Keratinocyte (primary cell): ENCODE measurements at regions not wholly inside any gene's neighbourhood (a gene's known extent, or its start where the extent isn't known, plus 50 kb on each side); places are given as distances from the start of the nearest gene placed in this dataset.

Source experiments
- DNase-seq: peaks from one replicate; pipeline ENCODE4 v3.0.0-alpha.2; 2011; ENCODE audit warnings: low read depth, missing footprints, low spot score
- FAIRE-seq: peaks from 2 replicates; lab custom pipeline; 2011; peaks lifted over from hg19 to GRCh38; lab: Jason Lieb, UNC
- H2AFZ ChIP-seq: 2 replicates; pipeline ENCODE4 v1.6.0; 2012; ENCODE audit warnings: low read length, control low read depth, inconsistent platforms; ENCODE audit not compliant: control insufficient read depth
- H3K27ac ChIP-seq: 2 replicates; pipeline ENCODE4 v1.5.1; 2011; ENCODE audit warnings: low read length; ENCODE audit not compliant: control insufficient read depth, insufficient read depth
- H3K27me3 ChIP-seq: 3 replicates; pipeline ENCODE4 v1.6.0; 2011; ENCODE audit warnings: low read length; ENCODE audit not compliant: control insufficient read depth, insufficient read depth; ENCODE audit errors: extremely low read depth
- H3K36me3 ChIP-seq, 2 experiments: 2 replicates in 1 of 2; 3 replicates in 1 of 2; pipeline ENCODE4 v1.5.1; 2011; ENCODE audit warnings: low read length in 2 of 2, mild to moderate bottlenecking in 1 of 2; ENCODE audit not compliant: control insufficient read depth in 2 of 2, insufficient read depth in 2 of 2; ENCODE audit errors: extremely low read depth in 1 of 2
- H3K4me1 ChIP-seq: 3 replicates; pipeline ENCODE4 v1.5.1; 2011; ENCODE audit warnings: low read length; ENCODE audit not compliant: control insufficient read depth, insufficient read depth; ENCODE audit errors: extremely low read depth
- H3K4me2 ChIP-seq: 3 replicates; pipeline ENCODE4 v1.6.0; 2011; ENCODE audit warnings: low read depth, low read length; ENCODE audit not compliant: control insufficient read depth, insufficient read depth; ENCODE audit errors: extremely low read depth
- H3K4me3 ChIP-seq, 3 experiments: fragments of 200-600 bp in 1 of 3; sonication (generic) in 1 of 3; 2 replicates in 2 of 3; 3 replicates in 1 of 3; pipeline ENCODE4 v1.5.1; 2011 to 2016; ENCODE audit warnings: low read length in 3 of 3, mild to moderate bottlenecking in 3 of 3, control low read depth in 2 of 3, inconsistent platforms in 1 of 3, low read depth in 1 of 3, mixed read lengths in 1 of 3, mixed run types in 1 of 3, moderate library complexity in 1 of 3; ENCODE audit not compliant: control insufficient read depth in 2 of 3, insufficient read depth in 2 of 3; ENCODE audit errors: extremely low read depth in 1 of 3
- H3K79me2 ChIP-seq: 2 replicates; pipeline ENCODE4 v1.6.0; 2012; ENCODE audit warnings: low read length; ENCODE audit not compliant: control insufficient read depth, insufficient read depth
- H3K9ac ChIP-seq: 3 replicates; pipeline ENCODE4 v1.6.0; 2011; ENCODE audit warnings: low read length; ENCODE audit not compliant: control insufficient read depth, insufficient read depth; ENCODE audit errors: extremely low read depth
- H3K9me1 ChIP-seq: 3 replicates; pipeline ENCODE4 v1.6.0; 2011; ENCODE audit warnings: low read length; ENCODE audit not compliant: control insufficient read depth, insufficient read depth; ENCODE audit errors: extremely low read depth
- H3K9me3 ChIP-seq: 2 replicates; pipeline ENCODE4 v1.5.1; 2012; ENCODE audit warnings: low read depth, low read length; ENCODE audit not compliant: control insufficient read depth
- H4K20me1 ChIP-seq: 3 replicates; pipeline ENCODE4 v1.6.0; 2011; ENCODE audit warnings: low read length; ENCODE audit not compliant: control insufficient read depth, insufficient read depth; ENCODE audit errors: extremely low read depth
- EZH2 ChIP-seq: IDR thresholded peaks from one replicate; pipeline ENCODE4 v1.6.1; 2012; ENCODE audit warnings: inconsistent platforms, mild to moderate bottlenecking, low read length, moderate library complexity
- dilution Hi-C: fragments of 300-500 bp; cut with MboI; formaldehyde crosslinking; loops from one replicate; pipeline ENCODE4 v1.7.0; 2020; ENCODE audit warnings: low sequenced_read_pairs; ENCODE audit not compliant: extremely low pct_ligation_motif_present
- TF ChIP-seq, protein P1 (sequence below), 3 experiments: IDR thresholded peaks in 1 of 3; conservative IDR thresholded peaks in 1 of 3; optimal IDR thresholded peaks in 1 of 3; 2 replicates in 2 of 3; 3 replicates in 1 of 3; pipeline versions ENCODE3 to v1.5.1; 2011; ENCODE audit warnings: low read length in 3 of 3, mild to moderate bottlenecking in 3 of 3, moderate library complexity in 2 of 3, control low read depth in 1 of 3, inconsistent platforms in 1 of 3; ENCODE audit not compliant: insufficient read depth in 2 of 3; ENCODE audit errors: extremely low read depth in 1 of 3

DNA sequence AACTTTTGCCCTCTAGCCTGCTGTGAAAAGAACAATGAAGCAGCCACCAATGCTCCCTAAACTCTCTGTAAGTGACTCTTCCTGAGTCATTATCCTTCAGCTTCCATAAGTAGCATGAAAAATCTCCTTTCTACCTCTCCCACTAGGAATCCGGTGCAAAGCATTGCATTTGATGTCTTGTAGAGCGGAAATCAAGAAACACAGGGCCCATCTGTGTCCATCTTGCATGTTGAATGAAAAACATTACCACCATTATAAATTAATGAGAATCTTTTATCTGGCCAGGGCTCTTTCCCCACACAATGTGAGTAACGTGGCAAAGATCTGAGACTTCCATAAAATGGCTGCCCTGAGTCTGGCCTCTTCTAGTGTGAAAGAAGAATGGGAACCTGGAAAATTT lies 324.4 kb downstream of the ADGRL2 start:
- H3K27me3 ChIP-seq = no peaks in the 10 kb centered on the region
- H3K36me3 ChIP-seq = no peaks in the 10 kb centered on the region
- FAIRE-seq = no peak
- TF ChIP-seq EZH2 = no peak
- TF ChIP-seq, protein P1, sequence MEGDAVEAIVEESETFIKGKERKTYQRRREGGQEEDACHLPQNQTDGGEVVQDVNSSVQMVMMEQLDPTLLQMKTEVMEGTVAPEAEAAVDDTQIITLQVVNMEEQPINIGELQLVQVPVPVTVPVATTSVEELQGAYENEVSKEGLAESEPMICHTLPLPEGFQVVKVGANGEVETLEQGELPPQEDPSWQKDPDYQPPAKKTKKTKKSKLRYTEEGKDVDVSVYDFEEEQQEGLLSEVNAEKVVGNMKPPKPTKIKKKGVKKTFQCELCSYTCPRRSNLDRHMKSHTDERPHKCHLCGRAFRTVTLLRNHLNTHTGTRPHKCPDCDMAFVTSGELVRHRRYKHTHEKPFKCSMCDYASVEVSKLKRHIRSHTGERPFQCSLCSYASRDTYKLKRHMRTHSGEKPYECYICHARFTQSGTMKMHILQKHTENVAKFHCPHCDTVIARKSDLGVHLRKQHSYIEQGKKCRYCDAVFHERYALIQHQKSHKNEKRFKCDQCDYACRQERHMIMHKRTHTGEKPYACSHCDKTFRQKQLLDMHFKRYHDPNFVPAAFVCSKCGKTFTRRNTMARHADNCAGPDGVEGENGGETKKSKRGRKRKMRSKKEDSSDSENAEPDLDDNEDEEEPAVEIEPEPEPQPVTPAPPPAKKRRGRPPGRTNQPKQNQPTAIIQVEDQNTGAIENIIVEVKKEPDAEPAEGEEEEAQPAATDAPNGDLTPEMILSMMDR (optimal IDR thresholded peaks at IDR 0.05 in 1 of 3, IDR thresholded peaks at IDR 0.05 in 1 of 3, conservative IDR thresholded peaks at IDR 0.05 in 1 of 3; ENCODE audit: extremely low read depth in 1 of 3, insufficient read depth in 2 of 3, low read length in 3 of 3) = no peak
- H4K20me1 ChIP-seq = no peaks in the 10 kb centered on the region
- dilution Hi-C loops = no loop called here
- H3K27ac ChIP-seq = no peak overlapping the region
- H3K4me2 ChIP-seq = no peak overlapping the region
- no peaks in the 10 kb centered on the region for H3K9me3 ChIP-seq
- no peak overlapping the region for H3K9ac ChIP-seq
- H3K79me2 ChIP-seq = no peaks in the 10 kb centered on the region
- H3K9me1 ChIP-seq = no peaks in the 10 kb centered on the region
- no peaks in the 10 kb centered on the region for H3K4me1 ChIP-seq
- no peak overlapping the region for H2AFZ ChIP-seq
- DNase-seq = no peak
- no peak overlapping the region for H3K4me3 ChIP-seq

GRCh38 chr1:82121421-82121820 lies 320.7 kb downstream of the ADGRL2 start:
- no peak for FAIRE-seq
- Histone ChIP-seq H3K27ac (no peak overlapping the region), H2AFZ (no peak overlapping the region), H3K36me3 (no peaks in the 10 kb centered on the region), H3K9me3 (no peaks in the 10 kb centered on the region), H3K79me2 (no peaks in the 10 kb centered on the region), H3K4me1 (no peaks in the 10 kb centered on the region), H3K27me3 (no peaks in the 10 kb centered on the region), H3K9me1 (no peaks in the 10 kb centered on the region), H4K20me1 (no peaks in the 10 kb centered on the region), H3K9ac (no peak overlapping the region), H3K4me2 (no peak overlapping the region), H3K4me3 (no peak overlapping the region)
- dilution Hi-C loops = no loop called here
- DNase-seq = no peak
- TF ChIP-seq, protein P1 (optimal IDR thresholded peaks at IDR 0.05 in 1 of 3, IDR thresholded peaks at IDR 0.05 in 1 of 3, conservative IDR thresholded peaks at IDR 0.05 in 1 of 3; ENCODE audit: extremely low read depth in 1 of 3, insufficient read depth in 2 of 3, low read length in 3 of 3) = no peak
- TF ChIP-seq EZH2 = no peak
